GM21526 (cell line): ENCODE measurements at regions not wholly inside any gene's neighbourhood (a gene's known extent, or its start where the extent isn't known, plus 50 kb on each side); places are given as distances from the start of the nearest gene placed in this dataset.

ENCODE experiments used
- ATAC-seq: cut with Tn5 transposase; IDR thresholded peaks from one replicate; pipeline ENCODE4 v1.9.1; 2021; ENCODE audit warnings: moderate library complexity; ENCODE audit not compliant: unreplicated experiment, low FRiP score

DNA sequence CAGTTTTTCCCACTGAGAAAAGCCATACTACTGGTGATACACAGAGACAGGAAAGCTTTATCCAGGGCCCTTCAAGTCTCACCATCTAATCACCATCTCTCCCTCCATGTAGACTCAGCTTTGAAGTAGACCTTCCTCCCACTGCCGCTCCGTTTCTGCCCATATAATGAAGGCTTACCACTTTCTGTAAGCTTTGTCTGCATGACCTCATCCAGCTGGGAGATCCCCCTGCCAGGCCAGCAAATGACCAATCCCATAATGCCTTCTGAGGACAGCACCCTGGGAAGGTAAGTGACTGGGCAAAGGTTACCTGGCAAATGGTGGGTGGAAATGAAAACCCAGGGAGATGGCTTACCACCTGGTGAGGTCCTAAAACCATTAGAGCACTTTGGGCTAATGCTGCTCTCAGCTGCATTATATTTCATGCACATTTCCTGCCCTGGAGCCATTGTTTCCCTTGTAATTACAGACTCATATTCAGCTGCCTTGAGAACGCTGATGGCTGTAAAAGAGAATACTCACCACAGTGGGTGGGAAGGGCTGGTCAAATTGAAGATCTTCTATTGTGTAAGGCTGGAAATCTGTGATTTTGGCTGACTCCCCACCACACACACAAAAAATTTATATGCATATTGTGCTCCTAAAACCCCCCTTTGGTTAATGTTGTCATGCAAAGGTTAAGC, 350.7 kb upstream of the SYT4 start:
- no peak for ATAC-seq

GRCh38 chr18:43634994-43635393, 357.7 kb upstream of the SYT4 start:
- ATAC-seq: no peak

GRCh38 chr18:43635397-43635796, 358.1 kb upstream of the SYT4 start:
- ATAC-seq: no peak

- ATAC-seq: no peak
These were observed 365.5 kb upstream of the SYT4 start for GRCh38 chr18:43642727-43643330.

GRCh38 chr18:43648002-43648401, 370.7 kb upstream of the SYT4 start:
- no peak for ATAC-seq

GRCh38 chr18:43649649-43650357, 372.5 kb upstream of the SYT4 start:
- ATAC-seq: no peak

DNA sequence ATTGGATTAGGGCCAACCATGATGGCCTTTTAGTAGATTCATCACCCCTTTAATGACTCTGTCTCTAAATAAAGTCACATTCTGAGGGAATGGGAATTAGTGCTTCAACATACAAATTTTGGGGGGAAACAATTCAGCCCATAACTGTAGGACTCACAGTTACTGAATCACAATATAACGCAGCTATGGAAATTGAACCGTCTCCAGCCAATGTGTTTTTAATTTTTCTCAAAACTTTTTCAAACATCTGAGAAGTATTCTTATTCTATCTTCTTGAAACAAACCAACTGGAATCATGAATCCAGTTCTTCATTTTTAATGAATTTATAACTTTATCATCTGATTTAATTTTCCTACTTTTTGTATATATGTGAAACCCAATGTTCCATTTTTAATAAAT, 373.1 kb upstream of the SYT4 start:
- ATAC-seq: no peak

DNA sequence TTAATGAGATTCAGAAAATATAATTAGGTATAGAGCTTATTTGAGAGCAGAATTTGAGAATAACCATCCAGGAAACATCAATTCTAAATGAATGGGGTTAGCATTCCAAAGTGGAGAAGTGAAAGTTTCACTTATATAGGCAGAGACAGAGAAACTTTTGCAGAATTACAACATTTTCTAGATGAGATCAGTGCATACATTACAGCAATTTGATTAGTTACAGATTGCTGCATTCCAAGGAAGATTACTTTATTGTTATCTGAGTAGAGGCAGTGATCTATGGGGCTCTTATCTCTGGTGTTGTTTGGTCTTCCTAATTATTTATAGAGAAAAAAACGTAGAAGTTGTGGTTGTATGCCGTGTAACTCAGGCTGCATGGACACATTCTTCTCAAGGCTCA, 373.8 kb upstream of the SYT4 start:
- no peak for ATAC-seq

- ATAC-seq: no peak
These were observed 379.3 kb upstream of the SYT4 start for GRCh38 chr18:43656547-43656946.

GRCh38 chr18:43661570-43661969, 384.3 kb upstream of the SYT4 start:
- peak; percentile 87 for ATAC-seq

- ATAC-seq: no peak
These were observed 385.4 kb upstream of the SYT4 start for GRCh38 chr18:43662657-43663056.

GRCh38 chr18:43663159-43663558, 385.9 kb upstream of the SYT4 start:
- no peak for ATAC-seq

- ATAC-seq: no peak
These were observed 387.3 kb upstream of the SYT4 start for GRCh38 chr18:43664487-43665008.

DNA sequence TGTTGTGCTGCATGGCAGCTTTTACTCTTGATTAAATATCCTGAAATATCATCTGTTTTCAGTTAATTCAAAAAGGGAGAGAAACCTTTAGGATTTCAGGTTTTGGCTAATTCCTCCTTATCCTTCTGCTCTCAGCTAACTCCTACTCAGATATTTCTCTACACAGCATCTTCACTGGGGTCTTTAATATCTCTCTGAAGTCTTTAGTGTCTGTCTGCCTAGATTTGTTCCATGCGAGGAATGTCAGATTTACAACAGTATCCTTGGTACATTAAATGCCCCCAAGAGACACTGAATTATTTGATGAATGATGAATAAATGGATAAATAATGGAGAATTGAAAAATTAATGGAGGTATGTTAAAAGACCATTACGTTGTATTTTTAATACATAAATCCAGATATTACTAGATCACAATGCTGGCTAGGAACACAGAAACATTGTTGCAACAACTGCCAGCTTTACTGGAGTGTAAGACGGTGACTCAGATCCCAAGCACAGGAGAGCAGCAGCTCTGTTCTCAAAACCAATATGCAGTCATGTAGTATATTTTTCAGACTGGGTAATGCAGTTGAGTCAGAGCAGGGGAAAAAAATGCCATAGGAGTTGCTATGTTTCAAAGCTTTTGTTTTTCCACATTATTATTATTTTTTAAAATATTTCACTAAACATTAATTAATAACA, 388.0 kb upstream of the SYT4 start:
- no peak for ATAC-seq

- ATAC-seq: no peak
These were observed 391.6 kb upstream of the SYT4 start for GRCh38 chr18:43668866-43669265.

GRCh38 chr18:43671431-43671830, 394.1 kb upstream of the SYT4 start:
- ATAC-seq: no peak

- ATAC-seq: no peak
These were observed 402.8 kb upstream of the SYT4 start for GRCh38 chr18:43680096-43680495.

- no peak for ATAC-seq
These were observed 404.4 kb upstream of the SYT4 start for GRCh38 chr18:43681661-43682060.

GRCh38 chr18:43682196-43682595, 404.9 kb upstream of the SYT4 start:
- no peak for ATAC-seq

GRCh38 chr18:43686709-43687108, 409.4 kb upstream of the SYT4 start:
- no peak for ATAC-seq

- no peak for ATAC-seq
These were observed 414.9 kb upstream of the SYT4 start for GRCh38 chr18:43692099-43692690.
